Neural cell (in vitro differentiated cells): ENCODE measurements at regions not wholly inside any gene's neighbourhood (a gene's known extent, or its start where the extent isn't known, plus 50 kb on each side); places are given as distances from the start of the nearest gene placed in this dataset.

Experiments used
- H2AFZ ChIP-seq: fragments of 200-600, 300-800 bp; sonication (generic), shearing (Covaris generic); 2 replicates; pipeline ENCODE4 v1.6.0; 2014; ENCODE audit warnings: low read depth, mild to moderate bottlenecking, antibody characterized with exemption, low read length, moderate library complexity
- H3F3A ChIP-seq: fragments of 200-600 bp; shearing (Covaris generic); 2 replicates; pipeline ENCODE4 v1.6.1; 2016; ENCODE audit warnings: mild to moderate bottlenecking, moderate library complexity, mixed read lengths, antibody characterized with exemption, low read length; ENCODE audit not compliant: insufficient read depth, poor library complexity, severe bottlenecking
- H3K27ac ChIP-seq: fragments of 200-600, 300-800 bp; sonication (generic), shearing (Covaris generic); 2 replicates; pipeline ENCODE4 v1.5.1; 2014; ENCODE audit warnings: mild to moderate bottlenecking, low read length, moderate library complexity
- H3K27me3 ChIP-seq: fragments of 300-800, 200-600 bp; sonication (generic), shearing (Covaris generic); 2 replicates; pipeline ENCODE4 v1.6.0; 2014; ENCODE audit warnings: mild to moderate bottlenecking, low read depth, low read length, moderate library complexity; ENCODE audit not compliant: insufficient read depth
- H3K36me3 ChIP-seq: fragments of 300-800, 200-600 bp; sonication (generic), shearing (Covaris generic); 2 replicates; pipeline ENCODE4 v1.5.1; 2014; ENCODE audit warnings: mild to moderate bottlenecking, antibody characterized with exemption, low read length, moderate library complexity; ENCODE audit not compliant: insufficient read depth
- H3K4me2 ChIP-seq: fragments of 300-800, 200-600 bp; sonication (generic), shearing (Covaris generic); 2 replicates; pipeline ENCODE4 v1.6.0; 2014; ENCODE audit warnings: mild to moderate bottlenecking, low read length
- H3K4me3 ChIP-seq: fragments of 300-800, 200-600 bp; sonication (generic), shearing (Covaris generic); 2 replicates; pipeline ENCODE4 v1.5.1; 2014; ENCODE audit warnings: mild to moderate bottlenecking, low read length, moderate library complexity
- H3K79me2 ChIP-seq: fragments of 200-600 bp; shearing (Covaris generic); replicated peaks from 2 replicates; pipeline ENCODE4 v1.6.0; 2014; ENCODE audit warnings: mild to moderate bottlenecking, low read length, moderate library complexity; ENCODE audit not compliant: insufficient read depth
- H3K9ac ChIP-seq: fragments of 300-800, 200-600 bp; sonication (generic), shearing (Covaris generic); 2 replicates; pipeline ENCODE4 v1.6.1; 2016; ENCODE audit warnings: mild to moderate bottlenecking, low read length, mixed read lengths
- H3K9me2 ChIP-seq: fragments of 200-600 bp; shearing (Covaris generic); 2 replicates; pipeline ENCODE4 v1.6.1; 2016; ENCODE audit warnings: mild to moderate bottlenecking, low read length, mixed read lengths; ENCODE audit not compliant: insufficient read depth
- H3K9me3 ChIP-seq: fragments of 200-600, 300-800 bp; sonication (generic), shearing (Covaris generic); 2 replicates; pipeline ENCODE4 v1.6.1; 2016; ENCODE audit warnings: mild to moderate bottlenecking, mixed run types, low read length, moderate library complexity, mixed read lengths
- H4K20me1 ChIP-seq: fragments of 200-600 bp; shearing (Covaris generic); 2 replicates; pipeline ENCODE4 v1.6.1; 2016; ENCODE audit warnings: mild to moderate bottlenecking, mixed run types; ENCODE audit not compliant: insufficient read depth
- CTCF ChIP-seq: fragments of 450-650 bp; IDR thresholded peaks from 2 replicates; pipeline ENCODE4 v1.5.1; 2014; ENCODE audit warnings: antibody characterized with exemption, mild to moderate bottlenecking, moderate library complexity; ENCODE audit not compliant: poor library complexity, severe bottlenecking
- EP300 ChIP-seq: fragments of 450-650 bp; conservative IDR thresholded peaks from 2 replicates; pipeline ENCODE4 v1.6.1; 2014; ENCODE audit warnings: antibody characterized with exemption, mild to moderate bottlenecking, moderate library complexity; ENCODE audit not compliant: poor library complexity, severe bottlenecking
- EZH2 ChIP-seq: fragments of 200-600, 300-800 bp; shearing (Covaris generic), sonication (generic); IDR thresholded peaks from 2 replicates; pipeline ENCODE4 v1.6.1; 2014; ENCODE audit warnings: antibody characterized with exemption, low read length, borderline replicate concordance, mild to moderate bottlenecking; ENCODE audit not compliant: insufficient read depth, poor library complexity, severe bottlenecking
- MXI1 ChIP-seq: fragments of 450-650 bp; conservative IDR thresholded peaks from 2 replicates; pipeline ENCODE4 v1.6.1; 2014; ENCODE audit warnings: antibody characterized with exemption, mild to moderate bottlenecking; ENCODE audit not compliant: poor library complexity, severe bottlenecking
- POLR2AphosphoS5 ChIP-seq: IDR thresholded peaks from 2 replicates; pipeline ENCODE4 v1.6.1; 2012
- RAD21 ChIP-seq: fragments of 450-650 bp; conservative IDR thresholded peaks from 2 replicates; pipeline ENCODE4 v1.6.1; 2014; ENCODE audit warnings: antibody characterized with exemption, mild to moderate bottlenecking, moderate library complexity
- REST ChIP-seq: IDR thresholded peaks from 2 replicates; pipeline ENCODE4 v1.6.1; 2012; ENCODE audit warnings: borderline replicate concordance
- SMC3 ChIP-seq: fragments of 450-650 bp; conservative IDR thresholded peaks from 2 replicates; pipeline ENCODE4 v1.6.1; 2014; ENCODE audit warnings: antibody characterized with exemption, mild to moderate bottlenecking, moderate library complexity; ENCODE audit not compliant: poor library complexity
- TAF1 ChIP-seq: IDR thresholded peaks from 2 replicates; pipeline ENCODE4 v1.6.1; 2012; ENCODE audit warnings: low read depth

- Histone ChIP-seq H3K27ac (no peak overlapping the region), H3K27me3 (no peaks in the 10 kb centered on the region), H3K9me3 (no peaks in the 10 kb centered on the region), H3F3A (no peaks in the 10 kb centered on the region), H3K36me3 (no peaks in the 10 kb centered on the region), H3K79me2 (no peaks in the 10 kb centered on the region), H3K9me2 (no peaks in the 10 kb centered on the region), H4K20me1 (no peaks in the 10 kb centered on the region), H2AFZ (no peak overlapping the region), H3K4me2 (no peak overlapping the region), H3K4me3 (no peak overlapping the region), H3K9ac (no peak overlapping the region)
- TF ChIP-seq CTCF = no peak
- no peak for TF ChIP-seq REST
- no peak for TF ChIP-seq EP300
- TF ChIP-seq EZH2 = no peak
- no peak for TF ChIP-seq MXI1
- TF ChIP-seq RAD21 = no peak
- TF ChIP-seq SMC3 = no peak
- no peak for TF ChIP-seq TAF1
- TF ChIP-seq POLR2AphosphoS5 = no peak
These were observed 1378.1 kb downstream of the EFNA5 start for GRCh38 chr5:106292654-106293053.

- H4K20me1 ChIP-seq = no peaks in the 10 kb centered on the region
- H3K36me3 ChIP-seq = no peaks in the 10 kb centered on the region
- H3F3A ChIP-seq = no peaks in the 10 kb centered on the region
- no peaks in the 10 kb centered on the region for H3K27me3 ChIP-seq
- H3K9me2 ChIP-seq = no peaks in the 10 kb centered on the region
- H3K9ac ChIP-seq = no peak overlapping the region
- no peak overlapping the region for H3K4me3 ChIP-seq
- no peaks in the 10 kb centered on the region for H3K9me3 ChIP-seq
- H3K4me2 ChIP-seq = no peak overlapping the region
- H3K79me2 ChIP-seq = no peaks in the 10 kb centered on the region
- no peak overlapping the region for H3K27ac ChIP-seq
- TF ChIP-seq REST (no peak), EZH2 (no peak), MXI1 (no peak), EP300 (no peak), CTCF (no peak), RAD21 (no peak), TAF1 (no peak), POLR2AphosphoS5 (no peak), SMC3 (no peak)
- no peak overlapping the region for H2AFZ ChIP-seq
These were observed 1379.9 kb downstream of the EFNA5 start for GRCh38 chr5:106290841-106291240.
